PFSK-1 (cell line): ENCODE measurements at regions not wholly inside any gene's neighbourhood (a gene's known extent, or its start where the extent isn't known, plus 50 kb on each side); places are given as distances from the start of the nearest gene placed in this dataset.

Source experiments
- POLR2AphosphoS5 ChIP-seq: IDR thresholded peaks from 2 replicates; pipeline ENCODE4 v1.6.1; 2012; ENCODE audit warnings: low read depth, mild to moderate bottlenecking, control low read depth, low read length, moderate library complexity
- SIN3A ChIP-seq: IDR thresholded peaks from 2 replicates; pipeline ENCODE4 v1.6.1; 2012; ENCODE audit warnings: mild to moderate bottlenecking, low read length, moderate library complexity, borderline replicate concordance; ENCODE audit not compliant: insufficient read depth
- TAF1 ChIP-seq: IDR thresholded peaks from 2 replicates; pipeline ENCODE4 v1.6.1; 2012; ENCODE audit warnings: low read length, control low read depth, borderline replicate concordance; ENCODE audit not compliant: insufficient read depth
- TF ChIP-seq, protein P1 (sequence below), 2 experiments: IDR thresholded peaks; 2 replicates each; pipeline versions ENCODE4 v1.6.1 to v1.8.0; 2011 to 2012; ENCODE audit warnings: low read depth in 2 of 2, low read length in 2 of 2, control low read depth in 1 of 2, inconsistent platforms in 1 of 2, mild to moderate bottlenecking in 1 of 2, moderate library complexity in 1 of 2; ENCODE audit not compliant: insufficient read depth in 1 of 2

DNA sequence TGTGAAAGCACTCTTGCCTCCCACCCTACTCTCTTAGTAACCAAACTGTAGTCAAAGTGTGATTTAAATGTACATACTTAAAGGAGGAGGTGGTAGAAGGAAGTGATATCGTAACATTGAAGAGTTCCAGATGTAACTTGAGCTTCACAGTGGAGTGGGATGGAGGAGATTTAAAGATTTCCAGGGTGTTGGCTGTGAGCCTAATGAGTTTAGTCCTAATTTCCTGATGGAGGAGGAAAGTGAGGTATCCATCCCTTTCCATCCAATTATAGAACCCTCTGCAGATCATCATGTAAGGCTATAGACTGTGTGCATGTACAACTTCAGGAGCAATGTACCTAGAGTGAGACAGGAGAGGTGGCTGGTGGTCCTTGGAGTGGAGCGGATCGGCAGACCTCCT, 1163.9 kb upstream of the SEMA6A start:
- TF ChIP-seq POLR2AphosphoS5 (no peak), SIN3A (no peak), TAF1 (no peak)
- TF ChIP-seq, protein P1, sequence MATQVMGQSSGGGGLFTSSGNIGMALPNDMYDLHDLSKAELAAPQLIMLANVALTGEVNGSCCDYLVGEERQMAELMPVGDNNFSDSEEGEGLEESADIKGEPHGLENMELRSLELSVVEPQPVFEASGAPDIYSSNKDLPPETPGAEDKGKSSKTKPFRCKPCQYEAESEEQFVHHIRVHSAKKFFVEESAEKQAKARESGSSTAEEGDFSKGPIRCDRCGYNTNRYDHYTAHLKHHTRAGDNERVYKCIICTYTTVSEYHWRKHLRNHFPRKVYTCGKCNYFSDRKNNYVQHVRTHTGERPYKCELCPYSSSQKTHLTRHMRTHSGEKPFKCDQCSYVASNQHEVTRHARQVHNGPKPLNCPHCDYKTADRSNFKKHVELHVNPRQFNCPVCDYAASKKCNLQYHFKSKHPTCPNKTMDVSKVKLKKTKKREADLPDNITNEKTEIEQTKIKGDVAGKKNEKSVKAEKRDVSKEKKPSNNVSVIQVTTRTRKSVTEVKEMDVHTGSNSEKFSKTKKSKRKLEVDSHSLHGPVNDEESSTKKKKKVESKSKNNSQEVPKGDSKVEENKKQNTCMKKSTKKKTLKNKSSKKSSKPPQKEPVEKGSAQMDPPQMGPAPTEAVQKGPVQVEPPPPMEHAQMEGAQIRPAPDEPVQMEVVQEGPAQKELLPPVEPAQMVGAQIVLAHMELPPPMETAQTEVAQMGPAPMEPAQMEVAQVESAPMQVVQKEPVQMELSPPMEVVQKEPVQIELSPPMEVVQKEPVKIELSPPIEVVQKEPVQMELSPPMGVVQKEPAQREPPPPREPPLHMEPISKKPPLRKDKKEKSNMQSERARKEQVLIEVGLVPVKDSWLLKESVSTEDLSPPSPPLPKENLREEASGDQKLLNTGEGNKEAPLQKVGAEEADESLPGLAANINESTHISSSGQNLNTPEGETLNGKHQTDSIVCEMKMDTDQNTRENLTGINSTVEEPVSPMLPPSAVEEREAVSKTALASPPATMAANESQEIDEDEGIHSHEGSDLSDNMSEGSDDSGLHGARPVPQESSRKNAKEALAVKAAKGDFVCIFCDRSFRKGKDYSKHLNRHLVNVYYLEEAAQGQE (IDR thresholded peaks at IDR 0.05; ENCODE audit: insufficient read depth in 1 of 2, low read depth in 2 of 2, low read length in 2 of 2), result no peak
